Liver (tissue), 8 donors: ENCODE measurements at regions not wholly inside any gene's neighbourhood (a gene's known extent, or its start where the extent isn't known, plus 50 kb on each side); places are given as distances from the start of the nearest gene placed in this dataset.

Experiments used
- DNase-seq: peaks from one replicate; pipeline ENCODE4 v3.0.0-alpha.2; 2017; ENCODE audit warnings: low spot score
- H3K27ac ChIP-seq, 2 donors: one replicate each; pipeline ENCODE4 v1.7.0; 2013; ENCODE audit warnings: inconsistent platforms in 2 of 2, low read length in 2 of 2, control low read depth in 1 of 2, low read depth in 1 of 2, mild to moderate bottlenecking in 1 of 2
- H3K27me3 ChIP-seq, 4 donors: one replicate each; pipeline versions ENCODE4 v1.6.1 to v1.7.0; 2013; ENCODE audit warnings: low read length in 3 of 4, inconsistent platforms in 1 of 4, mild to moderate bottlenecking in 1 of 4, moderate library complexity in 1 of 4; ENCODE audit not compliant: control insufficient read depth in 4 of 4, insufficient read depth in 4 of 4
- H3K36me3 ChIP-seq, 4 donors: one replicate each; pipeline versions ENCODE4 v1.6.1 to v1.7.0; 2013; ENCODE audit warnings: low read length in 3 of 4, mild to moderate bottlenecking in 3 of 4, low read depth in 1 of 4, moderate library complexity in 1 of 4; ENCODE audit not compliant: control insufficient read depth in 4 of 4, insufficient read depth in 3 of 4
- H3K4me1 ChIP-seq, 4 donors: one replicate each; pipeline versions ENCODE4 v1.6.1 to v1.7.0; 2013; ENCODE audit warnings: low read length in 3 of 4, mild to moderate bottlenecking in 3 of 4, moderate library complexity in 1 of 4; ENCODE audit not compliant: control insufficient read depth in 4 of 4, insufficient read depth in 4 of 4
- H3K4me3 ChIP-seq, 3 donors: one replicate each; pipeline versions ENCODE4 v1.6.1 to v1.7.0; 2013; ENCODE audit warnings: low read length in 3 of 3, control low read depth in 1 of 3, low read depth in 1 of 3, mild to moderate bottlenecking in 1 of 3
- H3K9ac ChIP-seq, 2 donors: one replicate each; pipeline ENCODE4 v1.7.0; 2013; ENCODE audit warnings: low read length in 2 of 2, mild to moderate bottlenecking in 2 of 2, moderate library complexity in 2 of 2, control low read depth in 1 of 2, low read depth in 1 of 2
- H3K9me3 ChIP-seq, 4 donors: one replicate each; pipeline versions ENCODE4 v1.6.1 to v1.7.0; 2013; ENCODE audit warnings: low read length in 3 of 4; ENCODE audit not compliant: control insufficient read depth in 4 of 4
- ATF3 ChIP-seq: IDR thresholded peaks from 2 replicates; pipeline ENCODE4 v1.6.1; 2016; ENCODE audit warnings: antibody characterized with exemption
- CTCF ChIP-seq: fragments of 150-350 bp; IDR thresholded peaks from 2 replicates; pipeline ENCODE4 v1.5.1; 2017; ENCODE audit warnings: improper control_type of control experiment, low read depth, low read length; ENCODE audit not compliant: missing input control
- EGR1 ChIP-seq, 2 donors: IDR thresholded peaks; 2 replicates each; pipeline ENCODE4 v1.6.1; 2016 to 2018; ENCODE audit warnings: antibody characterized with exemption in 2 of 2, low read depth in 2 of 2
- FOXA1 ChIP-seq: IDR thresholded peaks from 2 replicates; pipeline ENCODE4 v1.6.1; 2016; ENCODE audit warnings: antibody characterized with exemption
- FOXA2 ChIP-seq: IDR thresholded peaks from 2 replicates; pipeline ENCODE4 v1.6.1; 2016; ENCODE audit warnings: antibody characterized with exemption
- HNF4A ChIP-seq, 2 donors: conservative IDR thresholded peaks; 2 replicates each; pipeline ENCODE4 v1.6.1; 2016; ENCODE audit warnings: antibody characterized with exemption in 2 of 2, mild to moderate bottlenecking in 2 of 2
- HNF4G ChIP-seq: IDR thresholded peaks from 2 replicates; pipeline ENCODE4 v1.6.1; 2016; ENCODE audit warnings: antibody characterized with exemption
- JUND ChIP-seq, 2 donors: IDR thresholded peaks; 2 replicates each; pipeline ENCODE4 v1.6.1; 2016; ENCODE audit warnings: antibody characterized with exemption in 2 of 2
- MAX ChIP-seq: IDR thresholded peaks from 2 replicates; pipeline ENCODE4 v1.6.1; 2016; ENCODE audit warnings: antibody characterized with exemption
- NR2F2 ChIP-seq: IDR thresholded peaks from 2 replicates; pipeline ENCODE4 v1.6.1; 2016; ENCODE audit warnings: antibody characterized with exemption
- RAD21 ChIP-seq, 2 donors: IDR thresholded peaks; 2 replicates each; pipeline ENCODE4 v1.6.1; 2016; ENCODE audit warnings: antibody characterized with exemption in 2 of 2, mild to moderate bottlenecking in 2 of 2
- RXRA ChIP-seq, 2 donors: IDR thresholded peaks; 2 replicates each; pipeline ENCODE4 v1.6.1; 2017 to 2018; ENCODE audit warnings: antibody characterized with exemption in 2 of 2, mild to moderate bottlenecking in 1 of 2
- SP1 ChIP-seq: IDR thresholded peaks from 2 replicates; pipeline ENCODE4 v1.6.1; 2018; ENCODE audit warnings: antibody characterized with exemption, mild to moderate bottlenecking
- TAF1 ChIP-seq: conservative IDR thresholded peaks from 2 replicates; pipeline ENCODE4 v1.6.1; 2016; ENCODE audit warnings: antibody characterized with exemption, mild to moderate bottlenecking
- YY1 ChIP-seq: IDR thresholded peaks from 2 replicates; pipeline ENCODE4 v1.6.1; 2016; ENCODE audit warnings: antibody characterized with exemption, mild to moderate bottlenecking
- WGBS: extraction: QIAGEN DNeasy Blood & Tissue Kit; methylation state at CpG from one replicate; pipeline ENCODE4 v1.1.7; 2013; 5-methylcytosine and 5-hydroxymethylcytosine counted together
- donor health status: healthy.
- donor health status: healthy.
- donor health status: healthy.
- donor health status: healthy.
- donor health status: healthy.

GRCh38 chr3:22730701-22731100, 472.4 kb upstream of the UBE2E2 start:
- no peak for DNase-seq
- Histone ChIP-seq H3K9me3 (no peaks in the 10 kb centered on the region), H3K36me3 (no peaks in the 10 kb centered on the region), H3K4me1 (no peaks in the 10 kb centered on the region), H3K27me3 (no peaks in the 10 kb centered on the region), H3K27ac (no peak overlapping the region), H3K9ac (no peak overlapping the region), H3K4me3 (no peak overlapping the region)
- TF ChIP-seq MAX = no peak
- peak in 1 of 2 donors; percentile 35 for TF ChIP-seq JUND (IDR thresholded peaks at IDR 0.05)
- no peak for TF ChIP-seq ATF3
- peak; percentile 56 to 78 for TF ChIP-seq HNF4A (conservative IDR thresholded peaks at IDR 0.05)
- WGBS = 80% methylated on average over 1 of the region's 1 CpG

GRCh38 chr3:22731901-22732300, 471.2 kb upstream of the UBE2E2 start:
- Histone ChIP-seq H3K4me3 (no peak overlapping the region), H3K27ac (no peak overlapping the region)
- DNase-seq = no peak

GRCh38 chr3:22732641-22733040, 470.5 kb upstream of the UBE2E2 start:
- DNase-seq = no peak
- H3K4me3 ChIP-seq = no peak overlapping the region
- no peaks in the 10 kb centered on the region for H3K36me3 ChIP-seq
- no peak overlapping the region for H3K27ac ChIP-seq
- no peaks in the 10 kb centered on the region for H3K9me3 ChIP-seq
- H3K4me1 ChIP-seq = no peaks in the 10 kb centered on the region
- no peak overlapping the region for H3K9ac ChIP-seq
- 27% methylated on average over 1 of the region's 1 CpG for WGBS
- H3K27me3 ChIP-seq = no peaks in the 10 kb centered on the region
- TF ChIP-seq TAF1 = no peak
- no peak for TF ChIP-seq JUND (IDR thresholded peaks at IDR 0.05)
- TF ChIP-seq HNF4G = no peak
- no peak for TF ChIP-seq FOXA1
- no peak for TF ChIP-seq EGR1 (IDR thresholded peaks at IDR 0.05; ENCODE audit: low read depth in 2 of 2)
- no peak for TF ChIP-seq FOXA2
- no peak for TF ChIP-seq YY1
- TF ChIP-seq RXRA (IDR thresholded peaks at IDR 0.05) = no peak
- no peak for TF ChIP-seq CTCF
- no peak for TF ChIP-seq HNF4A (conservative IDR thresholded peaks at IDR 0.05)
- no peak for TF ChIP-seq RAD21 (IDR thresholded peaks at IDR 0.05)
- TF ChIP-seq SP1 = no peak
- TF ChIP-seq MAX = no peak

More at GRCh38 chr3:22731901-22732300, 471.2 kb upstream of the UBE2E2 start:
- H3K4me1 ChIP-seq = no peaks in the 10 kb centered on the region
- no peaks in the 10 kb centered on the region for H3K36me3 ChIP-seq
- H3K9me3 ChIP-seq = no peaks in the 10 kb centered on the region
- no peaks in the 10 kb centered on the region for H3K27me3 ChIP-seq
- TF ChIP-seq HNF4G (no peak), FOXA1 (no peak), JUND (IDR thresholded peaks at IDR 0.05) (no peak), NR2F2 (no peak), RAD21 (IDR thresholded peaks at IDR 0.05) (no peak), RXRA (IDR thresholded peaks at IDR 0.05) (no peak), CTCF (no peak), ATF3 (no peak), YY1 (no peak), MAX (no peak)
- no peak overlapping the region for H3K9ac ChIP-seq
- WGBS = 51% methylated on average over 1 of the region's 1 CpG
